HG03378 (cell line): ENCODE measurements at regions not wholly inside any gene's neighbourhood (a gene's known extent, or its start where the extent isn't known, plus 50 kb on each side); places are given as distances from the start of the nearest gene placed in this dataset.

ENCODE experiments used
- ATAC-seq: cut with Tn5 transposase; IDR thresholded peaks from one replicate; pipeline ENCODE4 v1.9.1; 2021; ENCODE audit warnings: mild to moderate bottlenecking, moderate library complexity; ENCODE audit not compliant: unreplicated experiment

DNA sequence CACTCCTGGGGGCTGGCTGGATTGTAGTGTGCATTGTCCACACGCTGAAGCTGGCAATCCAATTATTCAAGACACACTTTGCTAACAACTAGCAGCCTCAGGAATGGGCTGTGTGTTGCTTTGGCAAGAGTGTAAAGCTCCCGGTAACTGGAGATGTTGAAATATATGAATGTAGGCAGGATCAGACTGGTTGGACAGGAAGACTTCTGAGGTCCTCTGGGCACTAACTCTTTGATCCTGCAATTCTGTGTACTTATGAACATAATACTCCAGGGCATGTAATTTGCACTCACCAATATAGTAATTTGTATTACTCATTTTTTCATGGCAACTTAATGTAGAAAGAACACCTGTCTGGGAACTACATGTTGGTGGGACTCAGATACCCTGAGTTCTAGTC, 106.7 kb upstream of the SLC28A3 start:
- ATAC-seq, result no peak

DNA sequence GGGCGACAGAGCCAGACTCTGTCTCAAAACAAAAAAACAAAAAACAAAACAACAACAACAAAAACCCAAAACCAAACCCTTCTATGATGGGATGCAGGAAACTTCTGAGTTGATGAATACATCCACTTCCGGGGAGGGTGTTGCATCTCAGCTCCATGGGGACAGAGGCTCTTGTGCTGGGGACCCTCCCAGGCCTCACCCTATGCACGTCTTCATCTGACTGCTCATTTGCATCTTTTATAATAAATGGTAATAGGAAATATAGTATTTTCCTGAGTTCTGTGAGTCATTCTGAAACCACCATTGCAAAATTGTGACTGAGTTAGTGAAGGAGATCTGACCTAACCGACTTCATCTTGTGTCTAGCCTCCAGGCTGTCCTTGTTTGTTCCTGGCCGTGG, 109.5 kb upstream of the SLC28A3 start:
- no peak for ATAC-seq

- no peak for ATAC-seq
Observed at GRCh38 chr9:84456527-84456926, 116.0 kb upstream of the SLC28A3 start.

- ATAC-seq, result no peak
Observed at GRCh38 chr9:84460695-84461094, 120.1 kb upstream of the SLC28A3 start.

- ATAC-seq, result no peak
Observed at GRCh38 chr9:84463272-84463671, 122.7 kb upstream of the SLC28A3 start.

- ATAC-seq, result no peak
Observed at GRCh38 chr9:84466580-84467285, 126.2 kb upstream of the SLC28A3 start.

GRCh38 chr9:84471816-84472215, 131.3 kb upstream of the SLC28A3 start:
- ATAC-seq, result no peak

DNA sequence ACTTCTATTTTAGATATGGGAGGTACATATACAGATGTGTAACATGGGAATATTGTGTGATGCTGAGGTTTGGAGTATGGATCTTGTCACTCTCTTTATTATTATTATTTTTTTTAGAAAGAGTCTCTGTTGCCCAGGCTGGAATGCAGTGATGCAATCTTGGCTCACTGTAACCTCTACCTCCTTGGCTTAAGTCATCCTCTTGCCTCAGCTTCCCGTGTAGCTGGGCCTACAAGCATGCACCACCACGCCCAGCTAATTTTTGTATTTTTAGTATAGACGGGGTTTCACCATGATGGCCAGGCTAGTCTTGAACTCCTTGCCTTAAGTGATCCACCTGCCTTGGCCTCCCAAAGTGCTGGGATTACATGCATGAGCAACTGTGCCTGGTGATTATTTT, 138.4 kb upstream of the SLC28A3 start:
- no peak for ATAC-seq

- no peak for ATAC-seq
Observed at GRCh38 chr9:84480071-84480470, 139.5 kb upstream of the SLC28A3 start.

DNA sequence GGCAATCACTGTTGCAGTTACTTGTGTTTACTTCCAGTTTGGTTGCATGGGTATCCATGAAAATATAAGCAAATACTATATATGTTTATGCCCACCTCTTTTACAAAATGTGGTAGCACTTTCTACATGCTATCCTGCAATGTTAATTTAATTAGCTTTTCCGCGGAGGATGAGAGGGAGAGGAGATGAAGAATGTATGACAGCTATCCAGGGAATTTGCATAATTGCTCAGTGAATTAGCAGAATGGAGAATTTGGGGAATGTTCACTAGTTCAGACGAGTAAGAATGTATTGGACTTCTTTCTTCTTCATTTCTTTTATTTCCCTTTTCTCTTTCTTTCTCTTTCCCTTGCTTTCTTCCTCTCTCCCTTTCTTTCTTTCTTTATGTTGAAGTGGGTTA, 140.7 kb upstream of the SLC28A3 start:
- no peak for ATAC-seq

GRCh38 chr9:84481636-84482218, 141.2 kb upstream of the SLC28A3 start:
- no peak for ATAC-seq

GRCh38 chr9:84482607-84483006, 142.0 kb upstream of the SLC28A3 start:
- no peak for ATAC-seq

- no peak for ATAC-seq
Observed at GRCh38 chr9:84484172-84484571, 143.6 kb upstream of the SLC28A3 start.

DNA sequence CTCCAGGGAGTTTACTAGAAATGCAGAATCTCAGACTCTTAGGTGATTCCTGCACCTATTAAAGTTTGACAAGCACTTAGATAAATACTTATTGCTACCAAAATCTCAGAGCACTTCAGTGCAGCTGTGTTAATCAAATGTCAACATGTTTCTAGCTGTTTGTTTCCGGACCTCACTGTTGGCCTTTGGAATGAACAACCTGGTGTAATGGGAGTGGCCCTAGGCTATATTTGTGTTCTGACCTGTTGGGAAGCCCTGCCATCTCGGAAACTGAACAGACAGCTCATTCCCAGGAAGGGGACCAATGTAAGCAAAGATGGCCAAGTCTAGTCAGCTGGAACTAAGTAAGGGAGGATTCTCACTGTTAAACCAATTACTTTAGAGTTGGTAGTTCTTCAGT, 145.0 kb upstream of the SLC28A3 start:
- no peak for ATAC-seq

- ATAC-seq, result no peak
Observed at GRCh38 chr9:84486663-84487062, 146.1 kb upstream of the SLC28A3 start.

DNA sequence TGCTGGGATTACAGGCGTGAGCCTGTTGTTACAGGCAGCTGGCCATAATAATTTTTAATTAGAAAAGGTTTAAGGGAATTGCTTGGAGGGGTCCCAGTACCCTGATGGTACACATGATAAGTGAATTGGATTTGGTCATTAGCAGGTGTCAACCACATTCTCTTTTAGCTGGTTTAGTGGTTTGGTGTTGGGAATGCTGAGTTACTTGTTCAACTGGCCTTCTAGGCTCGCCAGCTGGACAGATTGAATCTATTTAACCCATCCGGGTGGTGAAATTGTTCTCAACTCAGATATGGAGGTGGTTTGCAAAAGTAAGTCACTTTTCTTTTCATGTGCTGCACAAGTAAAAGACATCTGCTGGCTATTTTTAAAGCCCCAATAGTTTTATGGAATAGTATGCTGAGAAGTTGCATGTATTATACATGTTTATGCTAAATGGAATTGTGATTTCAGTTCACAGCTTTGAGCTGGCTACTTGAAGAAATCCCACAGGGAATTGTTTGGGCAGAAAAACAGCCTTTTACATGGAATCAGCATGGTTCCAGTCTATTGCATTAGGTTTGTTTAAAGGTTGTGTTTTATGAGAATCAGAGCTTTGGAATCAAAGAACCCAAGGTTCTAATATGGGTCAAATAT, 149.8 kb upstream of the SLC28A3 start:
- no peak for ATAC-seq

DNA sequence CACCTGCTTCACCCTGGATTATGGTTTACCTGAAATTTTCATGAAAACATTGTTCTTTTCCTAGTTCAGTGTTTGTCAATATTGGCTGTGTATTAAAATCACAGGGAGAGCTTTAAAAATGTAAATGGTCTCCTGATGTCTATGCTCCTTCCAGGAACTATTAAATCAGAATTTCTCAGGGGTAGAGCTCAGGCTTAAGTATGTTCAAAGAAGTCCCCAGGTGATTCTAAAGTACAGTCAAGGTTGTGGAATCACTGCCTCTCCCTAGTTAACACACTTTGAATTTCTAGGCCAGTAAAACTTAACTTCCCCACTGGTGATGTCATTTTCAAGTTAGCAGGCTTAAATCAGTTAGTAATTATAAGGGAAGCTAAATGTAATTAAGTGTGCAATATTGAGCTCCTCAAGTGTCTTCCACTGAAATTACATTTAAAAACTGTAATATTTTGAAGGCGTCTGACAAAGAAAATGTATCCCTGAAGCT, 150.3 kb upstream of the SLC28A3 start:
- no peak for ATAC-seq

DNA sequence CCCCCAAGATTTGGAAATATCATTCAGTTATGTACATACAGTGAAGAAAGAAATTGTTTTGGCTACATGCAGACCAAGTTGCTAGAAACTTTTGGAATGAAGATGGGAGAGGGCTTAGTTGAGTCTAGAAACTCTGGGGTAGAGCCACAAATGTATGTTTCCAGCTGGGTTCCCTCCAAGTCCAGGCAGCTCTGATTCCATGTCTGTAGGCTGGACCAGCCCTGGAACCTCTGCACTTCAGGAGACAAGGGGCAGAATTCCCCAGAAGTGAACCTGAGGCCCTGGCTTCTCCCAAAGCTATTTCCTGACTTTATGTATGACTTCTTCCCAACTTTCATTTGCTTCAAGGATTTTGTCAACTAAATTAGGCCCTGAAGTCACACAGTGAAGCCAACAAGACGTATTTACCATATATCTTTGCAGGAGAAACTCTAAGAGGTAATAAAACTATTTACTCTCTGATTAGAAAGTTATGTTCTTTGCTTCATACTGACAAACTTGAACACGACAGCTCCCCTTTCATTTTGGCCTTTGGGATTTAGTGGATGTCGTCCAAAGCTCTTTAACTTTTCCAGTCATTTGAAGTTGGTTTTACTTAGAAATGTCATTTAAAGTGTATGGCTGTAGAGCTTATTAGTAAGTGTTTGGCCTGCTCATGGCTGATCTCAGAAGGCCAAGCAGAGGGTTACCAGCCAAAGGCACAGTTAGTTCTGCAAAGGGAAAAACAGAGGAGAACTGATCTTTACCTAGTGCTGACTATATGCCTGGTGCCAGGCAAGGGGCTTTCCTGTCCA, 152.0 kb upstream of the SLC28A3 start:
- no peak for ATAC-seq

DNA sequence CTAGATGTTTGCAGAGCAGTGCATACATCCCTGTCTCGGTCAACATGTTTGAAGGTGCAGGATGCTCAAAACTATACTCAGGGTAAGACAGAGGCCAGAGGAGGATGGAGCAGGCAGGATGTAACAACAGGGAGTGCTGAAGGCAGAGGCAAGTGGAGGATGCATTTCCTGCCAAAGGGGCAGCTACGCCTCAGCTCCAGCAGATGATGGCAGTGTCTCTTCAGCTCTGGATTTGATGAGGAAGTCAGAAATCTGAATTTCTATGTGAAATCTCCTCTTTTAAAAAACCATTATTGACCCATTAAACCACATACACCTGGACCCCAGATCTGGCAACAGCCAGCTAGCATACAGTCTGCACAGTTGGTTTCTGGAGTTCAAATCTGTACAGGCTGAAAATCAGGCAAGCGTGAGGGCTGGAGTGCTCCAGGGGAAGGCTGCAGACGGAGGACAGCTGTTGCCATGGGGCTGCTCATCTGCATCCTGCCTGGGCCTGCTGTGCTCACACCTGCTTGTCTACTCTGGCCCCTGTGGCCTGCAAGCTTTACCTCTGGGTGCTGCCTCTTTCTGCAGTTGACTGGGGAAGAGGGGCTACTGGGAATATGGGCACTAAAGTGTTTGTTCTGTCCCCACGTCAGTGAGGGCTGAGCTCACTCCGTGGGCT, 152.9 kb upstream of the SLC28A3 start:
- no peak for ATAC-seq

- peak; percentile 98 for ATAC-seq
Observed at GRCh38 chr9:84499969-84500582, 159.5 kb upstream of the SLC28A3 start.

DNA sequence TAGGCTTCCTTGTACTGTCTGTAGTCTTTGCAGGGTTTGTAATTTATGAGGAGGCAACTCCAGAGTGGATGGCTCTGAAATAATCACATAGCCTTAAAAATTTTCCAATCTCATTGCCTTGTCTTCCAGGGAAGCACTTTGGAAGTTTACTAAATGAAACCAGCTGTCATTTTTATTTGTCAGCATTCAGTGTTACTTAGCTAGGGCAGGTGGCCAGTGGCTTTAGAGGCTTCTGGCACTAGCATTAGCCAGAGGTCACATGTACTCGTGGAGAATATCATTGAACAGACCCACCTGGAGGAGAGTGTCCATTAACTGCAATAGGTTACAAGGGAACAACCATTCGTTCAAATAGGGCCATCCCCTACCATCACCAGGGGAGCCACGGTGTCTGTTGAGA, 160.3 kb upstream of the SLC28A3 start:
- no peak for ATAC-seq
